ENCODE measurements at regions not wholly inside any gene's neighbourhood (a gene's known extent, or its start where the extent isn't known, plus 50 kb on each side); places are given as distances from the start of the nearest gene placed in this dataset.

- no peak for DNase-seq
Measured at GRCh38 chr5:175034924-175035323, 310.5 kb downstream of the MSX2 start.

- DNase-seq = no peak
Measured at GRCh38 chr5:175032741-175033151, 308.4 kb downstream of the MSX2 start.

GRCh38 chr5:175032013-175032412 lies 307.6 kb downstream of the MSX2 start:
- DNase-seq = no peak

- DNase-seq = no peak
Measured at GRCh38 chr5:175027390-175027789, 303.0 kb downstream of the MSX2 start.

GRCh38 chr5:175025077-175025476 lies 300.7 kb downstream of the MSX2 start:
- DNase-seq = no peak

GRCh38 chr5:175021841-175022625 lies 297.7 kb downstream of the MSX2 start:
- DNase-seq = no peak

GRCh38 chr5:175021321-175021720 lies 296.9 kb downstream of the MSX2 start:
- DNase-seq = no peak

- DNase-seq = no peak
Measured at GRCh38 chr5:175015028-175015685, 290.8 kb downstream of the MSX2 start.

- DNase-seq = no peak
Measured at GRCh38 chr5:175013251-175013650, 288.9 kb downstream of the MSX2 start.

GRCh38 chr5:175012267-175012666 lies 287.9 kb downstream of the MSX2 start:
- DNase-seq = no peak

- no peak for DNase-seq
Measured at GRCh38 chr5:175003531-175003930, 279.1 kb downstream of the MSX2 start.

GRCh38 chr5:175001876-175002645 lies 277.7 kb downstream of the MSX2 start:
- DNase-seq = no peak

- no peak for DNase-seq
Measured at GRCh38 chr5:175001311-175001710, 276.9 kb downstream of the MSX2 start.

GRCh38 chr5:174999581-174999980 lies 275.2 kb downstream of the MSX2 start:
- DNase-seq = no peak

- no peak for DNase-seq
Measured at GRCh38 chr5:174998131-174998730, 273.8 kb downstream of the MSX2 start.

- DNase-seq = no peak
Measured at GRCh38 chr5:174997688-174998087, 273.3 kb downstream of the MSX2 start.

GRCh38 chr5:174996941-174997340 lies 272.6 kb downstream of the MSX2 start:
- no peak for DNase-seq

- DNase-seq = no peak
Measured at GRCh38 chr5:174995827-174996226, 271.4 kb downstream of the MSX2 start.

- no peak for DNase-seq
Measured at GRCh38 chr5:174991847-174992246, 267.5 kb downstream of the MSX2 start.

GRCh38 chr5:174990909-174991308 lies 266.5 kb downstream of the MSX2 start:
- DNase-seq = no peak

GRCh38 chr5:174987443-174988012 lies 263.1 kb downstream of the MSX2 start:
- DNase-seq = no peak

- no peak for DNase-seq
Measured at GRCh38 chr5:174984863-174985262, 260.5 kb downstream of the MSX2 start.

All from left kidney (tissue), 1 donor.